K562 (cell line): ENCODE measurements at regions not wholly inside any gene's neighbourhood (a gene's known extent, or its start where the extent isn't known, plus 50 kb on each side); places are given as distances from the start of the nearest gene placed in this dataset.
A peak's percentile ranks its signal among the peaks of the same experiment; 100 is the strongest.

ENCODE experiments used
- ATAC-seq: fragments of 200-7000 bp; cut with Tn5 transposase; 3 replicates; pipeline ENCODE4 v1.9.1; 2020; ENCODE audit warnings: moderate library complexity
- BruUV-seq: library from RNA; stranded (reverse); fragments of 400-500 nt; replicated peaks from 2 replicates; lab custom pipeline; 2021; lab: Mats Ljungman, UMichigan
- CTCF ChIA-PET: fragments of 300-600 bp; formaldehyde crosslinking; extraction: SDS; loops from one replicate; lab custom pipeline; 2021; ENCODE audit warnings: low intra/inter-chr PET ratio; lab: Yijun Ruan, JAX
- POLR2A ChIA-PET: fragments of 300-600, 350-650 bp; sonication (Branson Sonifier 250); formaldehyde crosslinking; extraction: SDS; loops from one replicate; lab custom pipeline; 2021; ENCODE audit warnings: antibody characterized with exemption, inconsistent platforms; lab: Yijun Ruan, JAX
- DNase-seq, 4 experiments: peaks; one replicate each; pipeline versions ENCODE4 v3.0.0 to v3.0.0-alpha.2; 2011 to 2018; ENCODE audit warnings: low spot score in 3 of 4, mixed read lengths in 3 of 4; ENCODE audit errors: extremely low read depth in 1 of 4
- FAIRE-seq: peaks from 2 replicates; lab custom pipeline; 2011; peaks lifted over from hg19 to GRCh38; lab: Jason Lieb, UNC
- H2AFZ ChIP-seq: 2 replicates; pipeline ENCODE4 v1.6.0; 2011; ENCODE audit warnings: low read depth, low read length, control low read depth, inconsistent platforms
- H3K27ac ChIP-seq: fragments of 200-600 bp; 3 replicates; pipeline ENCODE4 v1.8.0; 2011; ENCODE audit warnings: low read depth, mild to moderate bottlenecking, control low read depth, inconsistent platforms, low read length, moderate library complexity, mixed read lengths; ENCODE audit errors: extremely low read depth
- H3K27me3 ChIP-seq, 2 experiments: fragments of 300-600 bp in 1 of 2; 2 replicates in 1 of 2; 3 replicates in 1 of 2; pipeline versions ENCODE4 v1.6.0 to v1.8.0; 2011; ENCODE audit warnings: inconsistent platforms in 2 of 2, low read length in 2 of 2, mild to moderate bottlenecking in 1 of 2, mixed read lengths in 1 of 2, moderate library complexity in 1 of 2; ENCODE audit not compliant: control insufficient read depth in 2 of 2, insufficient read depth in 2 of 2
- H3K36me3 ChIP-seq: fragments of 300-600 bp; 3 replicates; pipeline ENCODE4 v1.8.0; 2011; ENCODE audit warnings: mild to moderate bottlenecking, low read length, inconsistent platforms; ENCODE audit not compliant: control insufficient read depth, insufficient read depth
- H3K4me1 ChIP-seq, 2 experiments: fragments of 200-600 bp in 1 of 2; replicated peaks in 1 of 2; 2 replicates in 1 of 2; 3 replicates in 1 of 2; pipeline versions ENCODE4 v1.5.1 to v1.8.0; 2011; ENCODE audit warnings: inconsistent platforms in 2 of 2, low read length in 2 of 2, mild to moderate bottlenecking in 1 of 2, mixed read lengths in 1 of 2, moderate library complexity in 1 of 2; ENCODE audit not compliant: control insufficient read depth in 2 of 2, insufficient read depth in 2 of 2
- H3K4me2 ChIP-seq: 2 replicates; pipeline ENCODE4 v1.6.1; 2011; ENCODE audit warnings: low read length, control low read depth, inconsistent platforms, mixed read lengths; ENCODE audit not compliant: insufficient read depth
- H3K4me3 ChIP-seq: fragments of 200-600 bp; sonication (generic), shearing (Covaris generic); 2 replicates; pipeline ENCODE4 v1.5.1; 2016; ENCODE audit warnings: control low read depth, inconsistent platforms
- H3K79me2 ChIP-seq: fragments of 200-600 bp; 3 replicates; pipeline ENCODE4 v1.8.0; 2011; ENCODE audit warnings: low read length, inconsistent platforms; ENCODE audit not compliant: control insufficient read depth, insufficient read depth
- H3K9ac ChIP-seq, 2 experiments: 2 replicates each; pipeline versions ENCODE4 v1.6.0 to v1.6.1; 2011; ENCODE audit warnings: low read depth in 2 of 2, low read length in 2 of 2, control low read depth in 1 of 2, inconsistent platforms in 1 of 2, mild to moderate bottlenecking in 1 of 2, mixed read lengths in 1 of 2; ENCODE audit not compliant: insufficient read depth in 1 of 2
- H3K9me1 ChIP-seq: one replicate; pipeline ENCODE4 v1.6.0; 2011; ENCODE audit warnings: inconsistent platforms, mild to moderate bottlenecking, low read length, moderate library complexity; ENCODE audit not compliant: control insufficient read depth, insufficient read depth
- H3K9me3 ChIP-seq: replicated peaks from 2 replicates; pipeline ENCODE4 v1.5.1; 2011; ENCODE audit warnings: low read depth, low read length, inconsistent platforms; ENCODE audit not compliant: control insufficient read depth, insufficient read depth
- H4K20me1 ChIP-seq: replicated peaks from 2 replicates; pipeline ENCODE4 v1.6.1; 2011; ENCODE audit warnings: low read length, inconsistent platforms, mixed read lengths; ENCODE audit not compliant: control insufficient read depth, insufficient read depth
- GABPB1 ChIP-seq: sonication (generic); formaldehyde crosslinking; IDR thresholded peaks from 2 replicates; pipeline ENCODE4 v1.8.0; 2022; ENCODE audit warnings: mild to moderate bottlenecking, missing genetic modification reagents
- HNRNPH1 ChIP-seq: fragments of 200-400 bp; formaldehyde crosslinking; optimal IDR thresholded peaks from 2 replicates; pipeline ENCODE3; 2017; ENCODE audit warnings: low read depth, mild to moderate bottlenecking, low read length, moderate library complexity
- NCOA4 ChIP-seq: fragments of 450-650 bp; IDR thresholded peaks from 2 replicates; pipeline ENCODE4 v1.6.1; 2018; ENCODE audit warnings: mild to moderate bottlenecking; ENCODE audit not compliant: partially characterized antibody
- NONO ChIP-seq, 2 experiments: fragments of 200-400 bp in 1 of 2; fragments of 450-650 bp in 1 of 2; formaldehyde crosslinking in 1 of 2; IDR thresholded peaks; 2 replicates each; pipeline ENCODE4 v1.6.1; 2017; ENCODE audit warnings: low read depth in 2 of 2, mild to moderate bottlenecking in 2 of 2, moderate library complexity in 2 of 2, low read length in 1 of 2
- NR2C1 ChIP-seq, 2 experiments: fragments of 450-650 bp; IDR thresholded peaks; 2 replicates each; pipeline ENCODE4 v1.6.1; 2017; ENCODE audit warnings: mild to moderate bottlenecking in 2 of 2, antibody characterized with exemption in 1 of 2, inconsistent platforms in 1 of 2, missing compliant biosample characterization in 1 of 2, missing genetic modification characterization in 1 of 2
- PHB ChIP-seq: fragments of 250-450 bp; sonication (Bioruptor Pico); IDR thresholded peaks from 2 replicates; pipeline ENCODE4 v1.5.0; 2021
- STAT5B ChIP-seq: fragments of 250-450 bp; sonication (Bioruptor Pico); IDR thresholded peaks from 2 replicates; pipeline ENCODE4 v1.8.0; 2021; ENCODE audit warnings: mild to moderate bottlenecking, inconsistent platforms
- WGBS: fragments of 100-300 bp; shearing (Covaris generic); methylation state at CpG from one replicate; pipeline ENCODE4 v1.1.6; 2016; ENCODE audit warnings: low coverage, mixed read lengths; ENCODE audit not compliant: insufficient coverage; ENCODE audit errors: missing lambda C conversion rate; 5-methylcytosine and 5-hydroxymethylcytosine counted together
- in situ Hi-C: fragments of 300-500 bp; cut with MboI; formaldehyde crosslinking; loops from 4 replicates; pipeline ENCODE4 v1.15.0; 2018; ENCODE audit warnings: inconsistent platforms, mixed read lengths
- intact Hi-C: fragments of 100-400 bp; cut with micrococcal nuclease; formaldehyde crosslinking; loops from 2 replicates; pipeline ENCODE4 v1.14.2; 2022
- TF ChIP-seq, protein P1 (sequence below): sonication (generic); formaldehyde crosslinking; IDR thresholded peaks from 2 replicates; pipeline ENCODE4 v1.8.0; 2023; ENCODE audit warnings: mild to moderate bottlenecking, missing genetic modification reagents
- TF ChIP-seq, protein P2 (sequence below): fragments of 250-450 bp; sonication (Bioruptor Pico); IDR thresholded peaks from 2 replicates; pipeline ENCODE4 v1.4.0; 2020; ENCODE audit warnings: mild to moderate bottlenecking, moderate library complexity

- H3K27me3 ChIP-seq = no peaks in the 10 kb centered on the region
- peaks cover 0 to under 1% of the 10 kb centered on the region in 2 experiments; a peak in 1 of 5 replicates for H3K4me1 ChIP-seq
- FAIRE-seq (no peak), DNase-seq (no peak), ATAC-seq (no peak)
- H2AFZ ChIP-seq = no peak overlapping the region
- H3K9ac ChIP-seq = no peak overlapping the region
- no peaks in the 10 kb centered on the region for H4K20me1 ChIP-seq
- no peaks in the 10 kb centered on the region for H3K9me3 ChIP-seq
- TF ChIP-seq HNRNPH1 = no peak
- TF ChIP-seq NONO (IDR thresholded peaks at IDR 0.05; ENCODE audit: low read depth in 2 of 2, low read length in 1 of 2) = 0 out of 4 replicates have a peak, but pooled peaks of 1 of the 2 experiments have one; percentile 6
- no peak overlapping the region for H3K4me2 ChIP-seq
- ChIA-PET POLR2A (no interaction called here), CTCF (no interaction called here)
- no peak overlapping the region for H3K27ac ChIP-seq
- H3K36me3 ChIP-seq = no peaks in the 10 kb centered on the region
- no peaks in the 10 kb centered on the region for H3K9me1 ChIP-seq
- in situ Hi-C loops (no loop called here), intact Hi-C loops (no loop called here)
- H3K79me2 ChIP-seq = no peaks in the 10 kb centered on the region
- H3K4me3 ChIP-seq = no peak overlapping the region
- BruUV-seq = no TSS peak
- WGBS = 29% methylated on average over 1 of the region's 1 CpG
Measured at GRCh38 chr2:144896341-144896740, 376.4 kb upstream of the ZEB2 start.

GRCh38 chr2:144894612-144895599, 375.0 kb upstream of the ZEB2 start:
- Histone ChIP-seq H2AFZ (peak overlapping the region; percentile 53), H3K79me2 (no peaks in the 10 kb centered on the region), H3K9me3 (no peaks in the 10 kb centered on the region), H3K4me3 (no peak overlapping the region), H3K36me3 (no peaks in the 10 kb centered on the region), H4K20me1 (no peaks in the 10 kb centered on the region), H3K27ac (no peak overlapping the region), H3K27me3 (no peaks in the 10 kb centered on the region), H3K4me2 (no peak overlapping the region), H3K9ac (no peak overlapping the region), H3K9me1 (no peaks in the 10 kb centered on the region), H3K4me1 (peaks cover 0 to 15% of the 10 kb centered on the region in 2 experiments; a peak in 2 of 5 replicates)
- ATAC-seq (no peak), FAIRE-seq (no peak), DNase-seq (no peak)
- POLR2A ChIA-PET = no interaction called here
- no TSS peak for BruUV-seq
- WGBS = 70% methylated on average over 8 of the region's 8 CpGs
- CTCF ChIA-PET = no interaction called here
- intact Hi-C loops (no loop called here), in situ Hi-C loops (loop anchor here (5.0 kb wide), 1 partner anchor 77 kb away; no protein-coding TSS in a partner anchor)
- TF ChIP-seq NCOA4 (no peak), GABPB1 (CRISPR knock-in tag) (no peak), STAT5B (CRISPR knock-in tag) (no peak), NR2C1 (IDR thresholded peaks at IDR 0.05) (no peak), NR2C1 (tag; IDR thresholded peaks at IDR 0.05) (no peak), PHB (CRISPR knock-in tag) (no peak)
- TF ChIP-seq, protein P1, sequence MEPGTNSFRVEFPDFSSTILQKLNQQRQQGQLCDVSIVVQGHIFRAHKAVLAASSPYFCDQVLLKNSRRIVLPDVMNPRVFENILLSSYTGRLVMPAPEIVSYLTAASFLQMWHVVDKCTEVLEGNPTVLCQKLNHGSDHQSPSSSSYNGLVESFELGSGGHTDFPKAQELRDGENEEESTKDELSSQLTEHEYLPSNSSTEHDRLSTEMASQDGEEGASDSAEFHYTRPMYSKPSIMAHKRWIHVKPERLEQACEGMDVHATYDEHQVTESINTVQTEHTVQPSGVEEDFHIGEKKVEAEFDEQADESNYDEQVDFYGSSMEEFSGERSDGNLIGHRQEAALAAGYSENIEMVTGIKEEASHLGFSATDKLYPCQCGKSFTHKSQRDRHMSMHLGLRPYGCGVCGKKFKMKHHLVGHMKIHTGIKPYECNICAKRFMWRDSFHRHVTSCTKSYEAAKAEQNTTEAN = no peak
- TF ChIP-seq, protein P2, sequence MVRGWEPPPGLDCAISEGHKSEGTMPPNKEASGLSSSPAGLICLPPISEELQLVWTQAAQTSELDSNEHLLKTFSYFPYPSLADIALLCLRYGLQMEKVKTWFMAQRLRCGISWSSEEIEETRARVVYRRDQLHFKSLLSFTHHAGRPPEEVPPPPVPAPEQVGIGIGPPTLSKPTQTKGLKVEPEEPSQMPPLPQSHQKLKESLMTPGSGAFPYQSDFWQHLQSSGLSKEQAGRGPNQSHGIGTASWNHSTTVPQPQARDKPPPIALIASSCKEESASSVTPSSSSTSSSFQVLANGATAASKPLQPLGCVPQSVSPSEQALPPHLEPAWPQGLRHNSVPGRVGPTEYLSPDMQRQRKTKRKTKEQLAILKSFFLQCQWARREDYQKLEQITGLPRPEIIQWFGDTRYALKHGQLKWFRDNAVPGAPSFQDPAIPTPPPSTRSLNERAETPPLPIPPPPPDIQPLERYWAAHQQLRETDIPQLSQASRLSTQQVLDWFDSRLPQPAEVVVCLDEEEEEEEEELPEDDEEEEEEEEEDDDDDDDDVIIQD (CRISPR knock-in tag) = no peak
